ENCODE measurements at regions not wholly inside any gene's neighbourhood (a gene's known extent, or its start where the extent isn't known, plus 50 kb on each side); places are given as distances from the start of the nearest gene placed in this dataset.

DNA sequence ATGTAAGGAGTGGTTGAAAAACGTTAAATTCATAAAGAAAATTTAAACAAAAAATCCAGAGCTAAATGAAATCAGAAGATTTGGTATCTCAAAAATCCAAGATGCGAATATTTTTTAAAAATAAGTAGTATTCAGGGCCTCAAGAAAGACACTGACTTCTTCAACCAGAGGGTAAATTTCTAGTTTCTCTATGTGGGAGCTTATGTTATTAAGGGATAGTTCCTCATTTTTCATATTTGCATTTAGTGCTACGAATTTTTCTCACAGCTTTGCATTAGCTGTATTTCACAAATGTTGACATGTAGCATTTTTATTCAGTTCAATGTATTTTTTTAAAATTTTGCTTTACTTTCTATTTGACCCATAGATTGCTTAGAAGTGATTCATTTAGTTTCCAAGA lies 454.7 kb downstream of the CBLN2 start:
- TF ChIP-seq, protein P1, sequence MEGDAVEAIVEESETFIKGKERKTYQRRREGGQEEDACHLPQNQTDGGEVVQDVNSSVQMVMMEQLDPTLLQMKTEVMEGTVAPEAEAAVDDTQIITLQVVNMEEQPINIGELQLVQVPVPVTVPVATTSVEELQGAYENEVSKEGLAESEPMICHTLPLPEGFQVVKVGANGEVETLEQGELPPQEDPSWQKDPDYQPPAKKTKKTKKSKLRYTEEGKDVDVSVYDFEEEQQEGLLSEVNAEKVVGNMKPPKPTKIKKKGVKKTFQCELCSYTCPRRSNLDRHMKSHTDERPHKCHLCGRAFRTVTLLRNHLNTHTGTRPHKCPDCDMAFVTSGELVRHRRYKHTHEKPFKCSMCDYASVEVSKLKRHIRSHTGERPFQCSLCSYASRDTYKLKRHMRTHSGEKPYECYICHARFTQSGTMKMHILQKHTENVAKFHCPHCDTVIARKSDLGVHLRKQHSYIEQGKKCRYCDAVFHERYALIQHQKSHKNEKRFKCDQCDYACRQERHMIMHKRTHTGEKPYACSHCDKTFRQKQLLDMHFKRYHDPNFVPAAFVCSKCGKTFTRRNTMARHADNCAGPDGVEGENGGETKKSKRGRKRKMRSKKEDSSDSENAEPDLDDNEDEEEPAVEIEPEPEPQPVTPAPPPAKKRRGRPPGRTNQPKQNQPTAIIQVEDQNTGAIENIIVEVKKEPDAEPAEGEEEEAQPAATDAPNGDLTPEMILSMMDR (IDR thresholded peaks at IDR 0.05) = no peak
- no peak for TF ChIP-seq POLR2A (IDR thresholded peaks at IDR 0.05)
- TF ChIP-seq EP300 (IDR thresholded peaks at IDR 0.05) = no peak

Data from suprapubic skin (tissue), 3 donors.